ENCODE measurements at regions not wholly inside any gene's neighbourhood (a gene's known extent, or its start where the extent isn't known, plus 50 kb on each side); places are given as distances from the start of the nearest gene placed in this dataset.

- no peak overlapping the region for H3K4me3 ChIP-seq (ENCODE audit: low read depth, low read length)
- DNase-seq (ENCODE audit: low read depth) = no peak
- TF ChIP-seq MAX (IDR thresholded peaks at IDR 0.05; ENCODE audit: low read depth, low read length) (no peak), MYC (IDR thresholded peaks at IDR 0.05; ENCODE audit: low read depth, low read length) (no peak), POLR2A (IDR thresholded peaks at IDR 0.05; ENCODE audit: extremely low read depth, insufficient read length) (no peak)
- TF ChIP-seq, protein P1, sequence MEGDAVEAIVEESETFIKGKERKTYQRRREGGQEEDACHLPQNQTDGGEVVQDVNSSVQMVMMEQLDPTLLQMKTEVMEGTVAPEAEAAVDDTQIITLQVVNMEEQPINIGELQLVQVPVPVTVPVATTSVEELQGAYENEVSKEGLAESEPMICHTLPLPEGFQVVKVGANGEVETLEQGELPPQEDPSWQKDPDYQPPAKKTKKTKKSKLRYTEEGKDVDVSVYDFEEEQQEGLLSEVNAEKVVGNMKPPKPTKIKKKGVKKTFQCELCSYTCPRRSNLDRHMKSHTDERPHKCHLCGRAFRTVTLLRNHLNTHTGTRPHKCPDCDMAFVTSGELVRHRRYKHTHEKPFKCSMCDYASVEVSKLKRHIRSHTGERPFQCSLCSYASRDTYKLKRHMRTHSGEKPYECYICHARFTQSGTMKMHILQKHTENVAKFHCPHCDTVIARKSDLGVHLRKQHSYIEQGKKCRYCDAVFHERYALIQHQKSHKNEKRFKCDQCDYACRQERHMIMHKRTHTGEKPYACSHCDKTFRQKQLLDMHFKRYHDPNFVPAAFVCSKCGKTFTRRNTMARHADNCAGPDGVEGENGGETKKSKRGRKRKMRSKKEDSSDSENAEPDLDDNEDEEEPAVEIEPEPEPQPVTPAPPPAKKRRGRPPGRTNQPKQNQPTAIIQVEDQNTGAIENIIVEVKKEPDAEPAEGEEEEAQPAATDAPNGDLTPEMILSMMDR (IDR thresholded peaks at IDR 0.05; ENCODE audit: low read depth, low read length) = no peak
Measured at GRCh38 chr11:134643115-134644012, 231.3 kb upstream of the B3GAT1 start.

DNA sequence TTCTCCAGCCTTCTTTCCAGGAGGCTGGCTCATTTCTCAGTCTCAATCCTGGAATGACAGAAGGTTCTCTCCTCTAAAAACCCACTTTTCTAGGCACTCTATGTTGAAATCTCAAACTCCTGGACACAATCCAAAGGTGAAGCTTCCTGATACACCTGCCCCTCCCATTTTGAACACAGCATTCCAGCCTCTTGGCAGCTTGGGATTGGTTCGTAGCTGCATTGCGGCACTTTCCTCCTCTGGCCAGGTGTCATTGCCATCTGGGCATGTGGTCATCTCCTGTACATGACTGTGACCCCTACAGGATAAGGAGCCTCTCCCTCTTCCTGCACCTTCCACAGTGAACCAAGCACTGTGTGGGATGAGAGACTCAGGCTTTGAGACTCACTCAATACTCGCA, 230.2 kb upstream of the B3GAT1 start:
- TF ChIP-seq MYC (IDR thresholded peaks at IDR 0.05; ENCODE audit: low read depth, low read length) (no peak), POLR2A (IDR thresholded peaks at IDR 0.05; ENCODE audit: extremely low read depth, insufficient read length) (no peak), MAX (IDR thresholded peaks at IDR 0.05; ENCODE audit: low read depth, low read length) (no peak)
- TF ChIP-seq, protein P1 (IDR thresholded peaks at IDR 0.05; ENCODE audit: low read depth, low read length) = no peak
- H3K4me3 ChIP-seq (ENCODE audit: low read depth, low read length) = no peak overlapping the region
- DNase-seq (ENCODE audit: low read depth) = no peak

GRCh38 chr11:134640971-134641968, 229.2 kb upstream of the B3GAT1 start:
- H3K4me3 ChIP-seq (ENCODE audit: low read depth, low read length) = no peak overlapping the region
- no peak for TF ChIP-seq POLR2A (IDR thresholded peaks at IDR 0.05; ENCODE audit: extremely low read depth, insufficient read length)
- no peak for TF ChIP-seq MAX (IDR thresholded peaks at IDR 0.05; ENCODE audit: low read depth, low read length)
- TF ChIP-seq, protein P1 (IDR thresholded peaks at IDR 0.05; ENCODE audit: low read depth, low read length) = no peak
- TF ChIP-seq MYC (IDR thresholded peaks at IDR 0.05; ENCODE audit: low read depth, low read length) = no peak
- DNase-seq (ENCODE audit: low read depth) = peak; percentile 32

- DNase-seq (ENCODE audit: low read depth) = no peak
- TF ChIP-seq POLR2A (IDR thresholded peaks at IDR 0.05; ENCODE audit: extremely low read depth, insufficient read length) (no peak), MAX (IDR thresholded peaks at IDR 0.05; ENCODE audit: low read depth, low read length) (no peak), MYC (IDR thresholded peaks at IDR 0.05; ENCODE audit: low read depth, low read length) (no peak)
- TF ChIP-seq, protein P1 (IDR thresholded peaks at IDR 0.05; ENCODE audit: low read depth, low read length) = no peak
- H3K4me3 ChIP-seq (ENCODE audit: low read depth, low read length) = no peak overlapping the region
Measured at GRCh38 chr11:134640536-134640935, 228.5 kb upstream of the B3GAT1 start.

- peak; percentile 56 for DNase-seq (ENCODE audit: low read depth)
- TF ChIP-seq MYC (IDR thresholded peaks at IDR 0.05; ENCODE audit: low read depth, low read length) = no peak
- TF ChIP-seq, protein P1 (IDR thresholded peaks at IDR 0.05; ENCODE audit: low read depth, low read length) = no peak
- no peak for TF ChIP-seq POLR2A (IDR thresholded peaks at IDR 0.05; ENCODE audit: extremely low read depth, insufficient read length)
- no peak overlapping the region for H3K4me3 ChIP-seq (ENCODE audit: low read depth, low read length)
Measured at GRCh38 chr11:134639586-134640330, 227.7 kb upstream of the B3GAT1 start.

Measured in NB4 (cell line).